ENCODE measurements at regions not wholly inside any gene's neighbourhood (a gene's known extent, or its start where the extent isn't known, plus 50 kb on each side); places are given as distances from the start of the nearest gene placed in this dataset.

GRCh38 chr18:21963336-21963735 lies 206.1 kb upstream of the GATA6 start:
- TF ChIP-seq CTCF (IDR thresholded peaks at IDR 0.05) (no peak), POLR2A (IDR thresholded peaks at IDR 0.05) (no peak)
